ENCODE measurements at regions not wholly inside any gene's neighbourhood (a gene's known extent, or its start where the extent isn't known, plus 50 kb on each side); places are given as distances from the start of the nearest gene placed in this dataset.

DNA sequence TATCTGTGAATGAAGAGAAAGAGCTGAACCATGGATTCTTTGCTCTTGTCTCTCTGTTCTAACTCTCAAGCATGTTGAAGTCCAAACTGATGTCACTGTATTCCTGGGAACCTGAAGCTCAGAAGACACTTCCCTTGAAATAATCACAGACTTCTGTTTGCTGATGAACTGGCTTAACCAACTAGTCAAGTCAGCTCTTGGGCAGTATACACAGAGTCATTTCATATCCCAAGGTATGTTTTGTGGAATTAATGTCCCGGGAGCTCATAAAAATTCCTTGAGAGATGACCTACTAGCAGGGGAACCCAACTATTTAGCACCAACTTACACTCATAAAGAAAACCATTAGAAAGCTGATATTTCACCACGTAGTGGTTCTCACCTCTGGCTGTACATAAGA, 156.6 kb downstream of the NR4A2 start:
- no peak overlapping the region for H3K4me3 ChIP-seq (ENCODE audit: low read length)
- no peak for DNase-seq (ENCODE audit: low read depth, low spot score)

- no peak overlapping the region for H3K4me3 ChIP-seq (ENCODE audit: low read length)
- DNase-seq (ENCODE audit: low read depth, low spot score), result no peak
Measured at GRCh38 chr2:156170929-156171328, 161.6 kb downstream of the NR4A2 start.

- DNase-seq (ENCODE audit: low read depth, low spot score), result no peak
- no peak overlapping the region for H3K4me3 ChIP-seq (ENCODE audit: low read length)
Measured at GRCh38 chr2:156165742-156166141, 166.8 kb downstream of the NR4A2 start.

DNA sequence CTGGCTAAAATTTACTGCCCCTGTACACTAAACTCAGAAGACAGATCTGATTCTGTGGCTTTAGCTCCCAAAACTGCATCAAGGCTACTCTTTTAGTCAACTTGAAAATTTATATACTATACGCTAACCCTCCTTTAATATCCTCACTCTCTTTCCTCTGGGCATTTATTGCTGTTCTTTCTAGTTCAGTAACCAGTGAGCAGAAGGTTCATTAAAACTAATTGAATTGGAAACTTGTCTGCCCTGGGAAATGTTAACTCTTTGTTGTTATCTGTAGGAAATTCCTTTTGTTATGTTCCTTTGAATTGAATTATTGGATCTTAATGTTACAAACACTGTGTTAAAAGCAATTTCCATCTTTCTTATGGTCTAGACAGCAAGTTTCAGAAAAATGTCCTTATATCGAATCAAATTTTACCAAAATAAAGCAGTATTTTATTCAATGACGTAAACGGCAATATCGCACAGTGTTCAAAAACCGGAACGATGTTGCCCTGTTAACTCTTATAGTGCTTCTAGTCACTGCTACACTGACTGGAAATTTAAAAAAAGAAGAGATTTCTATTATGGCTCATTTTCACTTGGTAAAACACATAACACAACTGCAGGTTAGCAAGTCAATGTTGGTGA, 168.3 kb downstream of the NR4A2 start:
- no peak overlapping the region for H3K4me3 ChIP-seq (ENCODE audit: low read length)
- no peak for DNase-seq (ENCODE audit: low read depth, low spot score)

- no peak for DNase-seq (ENCODE audit: low read depth, low spot score)
- no peak overlapping the region for H3K4me3 ChIP-seq (ENCODE audit: low read length)
Measured at GRCh38 chr2:156158808-156159207, 173.7 kb downstream of the NR4A2 start.

DNA sequence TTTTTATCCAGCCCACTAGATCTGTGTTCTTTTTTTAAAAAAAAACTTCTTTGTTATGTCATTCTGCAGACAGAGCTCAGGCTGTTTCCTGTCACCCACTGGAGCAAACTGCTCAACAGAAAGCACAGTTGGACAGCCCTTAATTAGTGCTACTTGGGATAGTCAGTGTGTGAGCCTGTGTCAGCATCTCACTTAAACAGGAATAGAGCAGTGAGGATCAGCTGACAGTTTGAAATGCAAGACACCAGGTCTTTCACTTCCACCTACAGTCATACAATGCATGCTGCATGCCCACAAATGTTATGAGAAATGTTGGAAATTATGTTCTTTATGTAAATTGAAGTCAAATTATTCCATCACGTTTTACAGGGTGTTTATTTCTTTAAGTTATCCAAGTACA, 174.9 kb downstream of the NR4A2 start:
- H3K4me3 ChIP-seq (ENCODE audit: low read length), result no peak overlapping the region
- DNase-seq (ENCODE audit: low read depth, low spot score), result no peak

GRCh38 chr2:156156580-156156979, 175.9 kb downstream of the NR4A2 start:
- no peak for DNase-seq (ENCODE audit: low read depth, low spot score)
- no peak overlapping the region for H3K4me3 ChIP-seq (ENCODE audit: low read length)

DNA sequence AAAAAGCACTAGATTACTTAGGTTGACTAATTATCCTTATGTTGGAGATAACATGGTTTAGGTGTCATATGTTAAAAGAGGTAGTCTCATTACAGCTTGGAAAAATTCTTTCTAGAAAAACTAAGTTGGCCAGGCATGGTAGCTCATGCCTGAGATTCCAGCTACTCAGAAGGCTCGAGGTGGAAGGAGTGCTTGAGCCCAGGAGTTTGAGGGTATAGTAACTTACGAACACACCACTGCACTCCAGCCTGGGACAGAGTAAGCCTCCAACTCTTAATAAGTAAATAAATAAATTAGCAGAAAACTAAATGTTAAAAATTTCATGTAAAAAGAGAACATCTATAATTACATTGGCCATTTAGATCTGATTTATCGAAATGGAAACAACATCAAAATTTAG, 177.2 kb downstream of the NR4A2 start:
- no peak overlapping the region for H3K4me3 ChIP-seq (ENCODE audit: low read length)
- no peak for DNase-seq (ENCODE audit: low read depth, low spot score)

DNA sequence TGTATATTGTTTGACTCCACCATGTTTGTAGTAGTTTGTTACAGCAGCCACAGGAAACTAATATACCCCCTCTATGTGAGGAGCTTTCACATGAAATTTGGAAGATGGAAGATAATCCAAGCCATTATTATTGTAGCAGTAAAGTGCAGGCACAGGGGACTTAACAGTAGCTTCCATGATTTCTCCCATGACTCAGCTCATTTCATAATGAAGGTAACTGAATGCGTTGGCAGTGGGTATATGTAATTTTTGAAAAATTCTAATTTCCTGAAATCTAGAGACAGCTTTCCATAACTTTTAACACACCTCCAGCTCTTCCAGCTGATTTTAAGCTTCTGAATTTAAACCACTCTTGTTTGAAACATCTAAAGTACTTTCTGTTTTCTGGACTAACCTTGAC, 181.2 kb downstream of the NR4A2 start:
- H3K4me3 ChIP-seq (ENCODE audit: low read length), result no peak overlapping the region
- no peak for DNase-seq (ENCODE audit: low read depth, low spot score)

GRCh38 chr2:156147594-156148330, 184.8 kb downstream of the NR4A2 start:
- DNase-seq (ENCODE audit: low read depth, low spot score), result no peak
- no peak overlapping the region for H3K4me3 ChIP-seq (ENCODE audit: low read length)

DNA sequence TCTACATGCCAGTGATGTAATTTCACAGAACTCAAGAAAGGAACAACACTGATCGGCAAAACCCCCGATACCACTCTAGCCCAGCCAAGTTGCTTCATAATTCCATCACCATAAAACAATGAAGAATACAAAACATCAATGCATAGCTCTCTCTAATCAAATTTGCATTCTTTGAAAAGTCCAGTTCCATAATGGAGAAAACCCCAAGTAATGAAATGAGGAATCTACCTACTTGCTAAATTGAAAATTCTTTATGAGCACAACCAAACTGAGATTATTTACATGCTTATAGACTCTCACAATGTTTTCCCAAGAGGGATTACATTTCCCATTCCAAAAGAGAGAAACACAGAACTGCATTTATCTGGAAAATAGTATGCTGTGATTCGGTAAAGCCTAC, 186.5 kb downstream of the NR4A2 start:
- no peak for DNase-seq (ENCODE audit: low read depth, low spot score)
- H3K4me3 ChIP-seq (ENCODE audit: low read length), result no peak overlapping the region

DNA sequence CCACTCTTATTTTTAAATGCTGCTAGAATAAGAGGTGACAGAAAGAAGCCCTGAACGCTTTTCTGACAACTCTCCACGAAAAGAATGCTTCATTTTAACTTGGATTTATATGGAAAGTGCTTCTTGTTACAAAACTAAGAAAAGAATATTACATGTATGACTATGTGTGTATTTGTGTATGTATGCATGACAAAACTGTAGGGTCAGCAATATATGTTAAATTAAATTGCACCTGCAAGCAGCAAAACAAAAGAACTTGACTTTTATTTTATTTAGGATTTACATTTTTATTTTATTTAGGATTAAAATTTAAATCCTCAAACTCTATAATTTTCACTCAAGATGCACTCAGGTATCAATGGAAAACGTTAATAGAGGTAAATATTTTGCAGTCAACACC, 187.1 kb downstream of the NR4A2 start:
- DNase-seq (ENCODE audit: low read depth, low spot score), result no peak

DNA sequence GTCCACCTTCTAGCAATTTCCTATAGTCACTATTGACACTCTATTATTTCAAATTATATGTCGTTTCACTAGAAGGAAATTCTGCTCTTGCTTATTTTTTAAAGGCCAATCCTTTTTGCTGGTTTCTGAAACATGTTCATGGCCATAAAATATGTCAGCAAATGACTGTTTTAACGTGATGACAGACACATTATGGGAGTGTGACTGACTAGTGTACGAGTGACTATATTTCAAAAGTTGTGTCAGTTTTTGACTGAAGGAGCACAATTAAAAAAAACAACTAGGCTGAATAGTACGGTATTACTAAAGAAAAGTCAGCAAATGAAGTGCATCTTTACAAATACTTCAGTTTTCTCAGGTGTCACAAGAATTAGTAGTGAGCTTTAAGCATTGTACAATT, 196.0 kb downstream of the NR4A2 start:
- H3K4me3 ChIP-seq (ENCODE audit: low read length), result no peak overlapping the region
- DNase-seq (ENCODE audit: low read depth, low spot score), result no peak

More for the DNA sequence above, 187.1 kb downstream of the NR4A2 start:
- no peak overlapping the region for H3K4me3 ChIP-seq (ENCODE audit: low read length)

DNA sequence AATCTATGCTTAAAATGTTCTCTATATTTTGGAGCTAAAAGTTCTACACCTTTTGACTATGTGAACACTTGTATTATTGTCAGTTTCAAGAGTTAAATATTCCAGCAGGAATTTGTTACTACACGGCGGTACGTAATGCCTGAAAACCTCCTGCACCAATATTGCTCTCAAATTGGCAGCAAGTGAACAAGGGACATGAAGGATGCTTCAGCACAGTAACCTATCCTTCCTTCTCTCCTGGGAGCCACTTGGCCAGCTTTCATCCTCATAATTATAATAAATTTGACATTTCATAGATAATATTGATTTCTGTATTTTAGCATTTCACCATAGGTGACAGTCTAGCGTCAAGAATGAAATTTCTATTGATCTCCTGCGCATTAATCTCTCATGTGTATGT, 197.6 kb downstream of the NR4A2 start:
- no peak for DNase-seq (ENCODE audit: low read depth, low spot score)
- no peak overlapping the region for H3K4me3 ChIP-seq (ENCODE audit: low read length)

DNA sequence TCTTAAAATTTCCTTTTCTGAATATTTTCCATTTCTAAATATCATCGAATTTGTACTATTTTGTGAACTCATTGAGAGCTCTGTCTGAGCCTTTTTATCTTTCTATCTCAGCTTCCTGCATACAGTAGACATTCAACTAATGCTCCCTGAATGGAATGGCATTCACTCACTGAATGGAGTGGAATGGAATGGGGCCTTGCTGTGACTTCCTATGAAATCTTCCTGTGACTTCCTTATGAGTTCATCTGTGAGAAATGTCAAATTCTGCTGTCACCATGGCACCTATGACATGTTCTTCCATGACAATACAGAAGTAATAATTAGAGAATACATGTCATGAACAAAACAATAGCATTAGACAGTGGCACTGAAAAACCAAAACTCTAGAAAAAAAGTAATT, 199.6 kb downstream of the NR4A2 start:
- no peak for DNase-seq (ENCODE audit: low read depth, low spot score)
- no peak overlapping the region for H3K4me3 ChIP-seq (ENCODE audit: low read length)

- no peak overlapping the region for H3K4me3 ChIP-seq (ENCODE audit: low read length)
- no peak for DNase-seq (ENCODE audit: low read depth, low spot score)
Measured at GRCh38 chr2:156132130-156132529, 200.4 kb downstream of the NR4A2 start.

DNA sequence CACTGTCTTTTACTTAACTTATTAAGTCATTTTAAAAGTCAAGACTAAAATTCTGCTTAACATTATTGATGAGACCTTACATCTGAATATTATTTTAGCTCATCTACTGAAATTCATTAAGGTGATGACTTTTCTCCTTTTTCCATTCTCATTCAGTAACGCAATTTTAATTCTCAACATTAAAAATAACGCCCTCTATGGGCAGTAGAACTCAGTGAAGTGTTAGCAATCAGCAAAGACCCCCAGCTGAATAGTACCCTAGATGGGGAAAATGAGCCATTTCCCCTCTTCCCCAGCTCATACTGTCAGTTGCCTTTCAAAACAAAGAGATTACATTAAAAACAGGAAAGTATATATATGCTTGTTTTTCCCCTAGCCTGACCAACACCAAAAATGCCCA, 203.3 kb downstream of the NR4A2 start:
- DNase-seq (ENCODE audit: low read depth, low spot score), result no peak

DNA sequence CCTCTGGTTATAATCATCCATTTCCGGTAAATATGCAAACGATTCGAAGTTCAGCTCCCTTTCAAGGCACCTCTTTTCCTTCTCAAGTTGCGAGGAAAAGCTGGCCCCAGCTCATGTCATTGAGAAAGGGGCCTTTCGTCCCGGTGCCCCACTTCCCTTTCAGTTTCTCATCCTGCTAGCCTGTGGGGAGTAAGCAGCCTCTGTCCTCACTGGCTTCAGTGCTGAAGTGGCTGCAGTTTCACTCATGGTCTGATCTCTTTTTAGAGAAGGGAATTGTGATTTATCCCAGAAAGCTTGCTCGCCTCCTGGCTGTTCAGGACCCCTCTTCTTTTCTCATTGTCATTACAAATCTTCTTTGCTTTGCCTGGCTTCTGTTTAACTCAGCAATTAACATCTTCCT, 207.5 kb downstream of the NR4A2 start:
- no peak overlapping the region for H3K4me3 ChIP-seq (ENCODE audit: low read length)
- DNase-seq (ENCODE audit: low read depth, low spot score), result no peak

More for the DNA sequence above, 203.3 kb downstream of the NR4A2 start:
- no peak overlapping the region for H3K4me3 ChIP-seq (ENCODE audit: low read length)

DNA sequence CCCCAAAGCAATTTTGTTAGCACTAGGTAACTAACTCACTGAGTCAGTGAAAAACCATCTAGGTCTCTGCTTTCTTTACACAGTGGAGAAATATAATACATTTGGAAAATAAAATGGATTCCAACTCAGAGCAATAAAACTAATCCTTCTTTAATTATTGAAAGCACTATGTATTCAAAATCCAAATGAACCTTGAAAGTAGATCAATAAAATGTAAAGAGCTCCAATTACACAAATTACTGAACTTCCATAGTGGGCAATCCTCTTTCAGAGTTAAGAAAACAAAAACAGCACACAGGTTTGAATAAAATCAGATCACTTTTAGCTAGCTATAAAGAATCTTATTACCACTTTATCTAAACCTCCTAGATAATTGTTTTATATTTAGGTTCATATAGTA, 208.1 kb downstream of the NR4A2 start:
- H3K4me3 ChIP-seq (ENCODE audit: low read length), result no peak overlapping the region
- DNase-seq (ENCODE audit: low read depth, low spot score), result no peak

DNA sequence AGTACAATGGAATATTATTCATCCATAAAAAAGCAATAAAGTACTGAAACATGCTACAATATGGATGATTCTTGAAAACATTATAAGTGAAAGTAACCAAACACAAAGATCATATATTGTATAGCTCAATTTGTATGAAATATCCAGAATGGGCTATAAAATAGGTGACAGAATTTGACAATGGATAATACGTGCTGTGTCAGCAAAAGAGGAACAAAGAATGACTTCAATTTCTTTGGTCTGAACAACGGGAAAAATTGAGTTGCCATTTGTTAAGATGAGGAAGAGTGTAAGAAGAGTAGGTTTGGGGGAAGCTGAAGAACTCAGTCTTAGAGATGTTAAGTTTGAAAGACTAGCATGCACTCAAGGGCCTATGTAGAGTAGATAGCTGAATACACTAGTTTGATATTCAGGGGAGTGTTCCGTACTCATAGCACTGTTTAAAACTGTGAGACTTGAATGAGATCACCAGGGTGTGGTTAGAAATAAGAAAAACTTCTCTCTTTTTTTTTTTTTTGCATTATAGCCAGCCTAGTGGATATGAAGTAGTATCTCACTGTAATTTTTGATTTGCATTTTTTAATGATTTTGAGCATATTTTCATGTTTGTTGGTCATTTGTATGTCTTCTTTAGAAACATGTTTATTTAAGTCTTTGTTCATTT, 213.6 kb downstream of the NR4A2 start:
- no peak for DNase-seq (ENCODE audit: low read depth, low spot score)
- no peak overlapping the region for H3K4me3 ChIP-seq (ENCODE audit: low read length)

GRCh38 chr2:156116113-156116512, 216.4 kb downstream of the NR4A2 start:
- H3K4me3 ChIP-seq (ENCODE audit: low read length), result no peak overlapping the region
- no peak for DNase-seq (ENCODE audit: low read depth, low spot score)
